ENCODE measurements at regions not wholly inside any gene's neighbourhood (a gene's known extent, or its start where the extent isn't known, plus 50 kb on each side); places are given as distances from the start of the nearest gene placed in this dataset.

GRCh38 chr2:188096910-188097309 lies 194.8 kb upstream of the GULP1 start:
- H3K9me3 ChIP-seq = no peaks in the 10 kb centered on the region
- TF ChIP-seq POLR2AphosphoS5 (IDR thresholded peaks at IDR 0.05) = no peak
- WGBS, 5 donors = 85 to 93% (median 91%) methylated on average over 3 of the region's 3 CpGs

GRCh38 chr2:188102881-188103280 lies 188.8 kb upstream of the GULP1 start:
- Histone ChIP-seq H3K4me3 (no peak overlapping the region), H3K4me1 (no peaks in the 10 kb centered on the region), H3K9me3 (no peaks in the 10 kb centered on the region), H3K27ac (no peak overlapping the region), H3K27me3 (no peaks in the 10 kb centered on the region), H3K36me3 (no peaks in the 10 kb centered on the region)
- intact Hi-C loops (cut with DNase I; ENCODE audit: low total_unique reads) = no loop called here
- 74 to 93% (median 80%) methylated on average over 6 of the region's 6 CpGs for WGBS, 5 donors
- no peak for DNase-seq
- no peak for TF ChIP-seq POLR2AphosphoS5 (IDR thresholded peaks at IDR 0.05)
- TF ChIP-seq EP300 (IDR thresholded peaks at IDR 0.05) = no peak
- TF ChIP-seq CTCF (IDR thresholded peaks at IDR 0.05) = no peak
- TF ChIP-seq POLR2A (IDR thresholded peaks at IDR 0.05) = no peak

More at GRCh38 chr2:188096910-188097309, 194.8 kb upstream of the GULP1 start:
- Histone ChIP-seq H3K27ac (no peak overlapping the region), H3K27me3 (no peaks in the 10 kb centered on the region), H3K36me3 (no peaks in the 10 kb centered on the region), H3K4me1 (no peaks in the 10 kb centered on the region), H3K4me3 (no peak overlapping the region)
- DNase-seq = no peak
- intact Hi-C loops (cut with DNase I; ENCODE audit: low total_unique reads) = no loop called here

- H3K9me3 ChIP-seq = no peaks in the 10 kb centered on the region
- no peaks in the 10 kb centered on the region for H3K27me3 ChIP-seq
- no peaks in the 10 kb centered on the region for H3K36me3 ChIP-seq
- no peak for TF ChIP-seq POLR2A (IDR thresholded peaks at IDR 0.05)
- TF ChIP-seq CTCF (IDR thresholded peaks at IDR 0.05) = no peak
- TF ChIP-seq EP300 (IDR thresholded peaks at IDR 0.05) = no peak
- no peak for TF ChIP-seq POLR2AphosphoS5 (IDR thresholded peaks at IDR 0.05)
- intact Hi-C loops (cut with DNase I; ENCODE audit: low total_unique reads) = no loop called here
- whole genome bisulfite sequencing, 5 donors = 46 to 71% (median 52%) methylated on average over 1 of the region's 1 CpG
- no peak overlapping the region for H3K27ac ChIP-seq
- H3K4me1 ChIP-seq = no peaks in the 10 kb centered on the region
- H3K4me3 ChIP-seq = no peak overlapping the region
- no peak for DNase-seq
Observed at GRCh38 chr2:188114014-188114413, 177.7 kb upstream of the GULP1 start.

GRCh38 chr2:188117706-188118105 lies 174.0 kb upstream of the GULP1 start:
- H3K4me3 ChIP-seq = no peak overlapping the region
- intact Hi-C loops (cut with DNase I; ENCODE audit: low total_unique reads) = no loop called here
- H3K9me3 ChIP-seq = no peaks in the 10 kb centered on the region
- DNase-seq = no peak
- WGBS, 5 donors = 53 to 63% (median 57%) methylated on average over 2 of the region's 2 CpGs
- H3K36me3 ChIP-seq = no peaks in the 10 kb centered on the region
- no peaks in the 10 kb centered on the region for H3K4me1 ChIP-seq
- TF ChIP-seq POLR2AphosphoS5 (IDR thresholded peaks at IDR 0.05) (no peak), POLR2A (IDR thresholded peaks at IDR 0.05) (no peak), EP300 (IDR thresholded peaks at IDR 0.05) (no peak)
- H3K27me3 ChIP-seq = no peaks in the 10 kb centered on the region
- H3K27ac ChIP-seq = no peak overlapping the region

GRCh38 chr2:188118431-188118830 lies 173.2 kb upstream of the GULP1 start:
- Histone ChIP-seq H3K27me3 (no peaks in the 10 kb centered on the region), H3K27ac (no peak overlapping the region), H3K4me1 (no peaks in the 10 kb centered on the region), H3K9me3 (no peaks in the 10 kb centered on the region), H3K4me3 (no peak overlapping the region), H3K36me3 (no peaks in the 10 kb centered on the region)
- intact Hi-C loops (cut with DNase I; ENCODE audit: low total_unique reads) = no loop called here
- DNase-seq = no peak
- no peak for TF ChIP-seq CTCF (IDR thresholded peaks at IDR 0.05)
- no peak for TF ChIP-seq POLR2AphosphoS5 (IDR thresholded peaks at IDR 0.05)
- TF ChIP-seq POLR2A (IDR thresholded peaks at IDR 0.05) = no peak
- TF ChIP-seq EP300 (IDR thresholded peaks at IDR 0.05) = no peak
- 18 to 58% (median 33%) methylated on average over 1 of the region's 1 CpG for WGBS, 5 donors

Data from stomach (tissue), 8 donors.